ENCODE measurements at regions not wholly inside any gene's neighbourhood (a gene's known extent, or its start where the extent isn't known, plus 50 kb on each side); places are given as distances from the start of the nearest gene placed in this dataset.

DNA sequence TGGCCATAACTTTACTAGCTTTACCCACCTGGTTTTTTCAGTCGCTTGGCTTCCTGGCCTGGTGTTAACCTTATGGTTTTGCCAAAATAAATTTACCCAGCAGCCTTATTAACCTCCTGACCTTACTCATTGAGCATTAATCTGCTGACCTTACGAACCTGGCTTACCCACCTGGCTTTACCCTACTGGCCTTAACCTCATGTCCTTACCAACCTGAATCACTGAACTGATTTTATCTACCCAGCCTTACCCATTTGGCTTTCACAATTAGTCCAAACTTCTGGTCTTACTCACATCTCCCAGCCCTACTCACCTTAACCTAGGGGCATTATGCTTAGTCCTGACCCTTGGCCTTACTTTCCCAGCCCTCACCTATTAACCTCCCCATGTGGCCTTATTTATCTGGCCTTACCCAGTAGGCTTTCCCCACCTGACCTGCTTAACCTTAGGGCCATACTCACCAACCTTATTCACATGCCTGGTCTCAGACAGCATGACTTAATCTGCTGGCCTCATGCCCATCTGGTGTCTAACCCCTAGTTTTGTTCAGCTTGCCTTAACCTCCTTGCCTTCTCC, 93.4 kb downstream of the IL12A start:
- DNase-seq (ENCODE audit: low spot score) (no peak), FAIRE-seq (no peak), ATAC-seq (no peak)
- no peaks in the 10 kb centered on the region for H4K20me1 ChIP-seq (ENCODE audit: insufficient read depth, low read length)
- no peak overlapping the region for H2AFZ ChIP-seq (ENCODE audit: low read length)
- no peaks in the 10 kb centered on the region; a peak in 1 of 5 replicates for H3K27me3 ChIP-seq (ENCODE audit: control insufficient read depth in 1 of 2, insufficient read depth in 2 of 2, low read length in 2 of 2)
- no peak overlapping the region for H3K27ac ChIP-seq (ENCODE audit: extremely low read length, insufficient read depth, low read length)
- no TSS peak for BruUV-seq (replicated peaks)
- ChIA-PET CTCF (ENCODE audit: low intra/inter-chr PET ratio, low total read pairs) (no interaction called here), POLR2A (no interaction called here)
- H3K4me3 ChIP-seq (replicated peaks in 1 of 3; ENCODE audit: insufficient read depth in 1 of 3, low read depth in 2 of 3, low read length in 3 of 3), result no peak overlapping the region
- intact Hi-C loops (cut with micrococcal nuclease; ENCODE audit: unreplicated experiment), result no loop called here
- H3K4me1 ChIP-seq (ENCODE audit: insufficient read depth, low read length), result peaks cover 13% of the 10 kb centered on the region
- 62% methylated on average over 2 of the region's 2 CpGs for WGBS (ENCODE audit: low lambda C conversion rate)
- in situ Hi-C loops (cut with HindIII; ENCODE audit: extremely low pct_ligation_motif_present, low pct_unique_long_range_greater_than_20kb), result no loop called here
- H3K9ac ChIP-seq (ENCODE audit: insufficient read depth, low read depth, low read length), result no peak overlapping the region
- no peaks in the 10 kb centered on the region for H3K36me3 ChIP-seq (replicated peaks in 1 of 2; ENCODE audit: control insufficient read depth in 1 of 2, insufficient read depth in 2 of 2, low read length in 2 of 2)
- H3K9me3 ChIP-seq (ENCODE audit: low read length), result no peaks in the 10 kb centered on the region
- H3K79me2 ChIP-seq (ENCODE audit: insufficient read depth, low read length), result no peaks in the 10 kb centered on the region
- no peak overlapping the region for H3K4me2 ChIP-seq (ENCODE audit: low read depth, low read length)
- TF ChIP-seq KLF11 (CRISPR knock-in tag; IDR thresholded peaks at IDR 0.05), result no peak
- TF ChIP-seq SMAD1 (CRISPR knock-in tag; IDR thresholded peaks at IDR 0.05; ENCODE audit: borderline replicate concordance, low read depth), result no peak
- TF ChIP-seq PHF8 (CRISPR knock-in tag; IDR thresholded peaks at IDR 0.05), result no peak
- TF ChIP-seq E2F5 (CRISPR knock-in tag; conservative IDR thresholded peaks at IDR 0.05), result no peak
- TF ChIP-seq MED13 (CRISPR knock-in tag; IDR thresholded peaks at IDR 0.05), result no peak
- TF ChIP-seq, protein P1, sequence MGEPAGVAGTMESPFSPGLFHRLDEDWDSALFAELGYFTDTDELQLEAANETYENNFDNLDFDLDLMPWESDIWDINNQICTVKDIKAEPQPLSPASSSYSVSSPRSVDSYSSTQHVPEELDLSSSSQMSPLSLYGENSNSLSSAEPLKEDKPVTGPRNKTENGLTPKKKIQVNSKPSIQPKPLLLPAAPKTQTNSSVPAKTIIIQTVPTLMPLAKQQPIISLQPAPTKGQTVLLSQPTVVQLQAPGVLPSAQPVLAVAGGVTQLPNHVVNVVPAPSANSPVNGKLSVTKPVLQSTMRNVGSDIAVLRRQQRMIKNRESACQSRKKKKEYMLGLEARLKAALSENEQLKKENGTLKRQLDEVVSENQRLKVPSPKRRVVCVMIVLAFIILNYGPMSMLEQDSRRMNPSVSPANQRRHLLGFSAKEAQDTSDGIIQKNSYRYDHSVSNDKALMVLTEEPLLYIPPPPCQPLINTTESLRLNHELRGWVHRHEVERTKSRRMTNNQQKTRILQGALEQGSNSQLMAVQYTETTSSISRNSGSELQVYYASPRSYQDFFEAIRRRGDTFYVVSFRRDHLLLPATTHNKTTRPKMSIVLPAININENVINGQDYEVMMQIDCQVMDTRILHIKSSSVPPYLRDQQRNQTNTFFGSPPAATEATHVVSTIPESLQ (CRISPR knock-in tag; conservative IDR thresholded peaks at IDR 0.05), result no peak
- no peak for TF ChIP-seq ZNF841 (CRISPR knock-in tag; IDR thresholded peaks at IDR 0.05; ENCODE audit: borderline replicate concordance)
- TF ChIP-seq YEATS4 (CRISPR knock-in tag; IDR thresholded peaks at IDR 0.05; ENCODE audit: borderline replicate concordance), result no peak
- TF ChIP-seq ZNF318 (CRISPR knock-in tag; IDR thresholded peaks at IDR 0.05), result no peak
- TF ChIP-seq ZNF143 (CRISPR knock-in tag; IDR thresholded peaks at IDR 0.05), result no peak
- no peak for TF ChIP-seq KDM5B (CRISPR knock-in tag; IDR thresholded peaks at IDR 0.05; ENCODE audit: borderline replicate concordance)
- no peak for TF ChIP-seq PREB (CRISPR knock-in tag; IDR thresholded peaks at IDR 0.05)
- no peak for TF ChIP-seq TEAD3 (CRISPR knock-in tag; optimal IDR thresholded peaks at IDR 0.05; ENCODE audit: borderline replicate concordance)
- no peak for TF ChIP-seq TMF1 (CRISPR knock-in tag; IDR thresholded peaks at IDR 0.05; ENCODE audit: low read depth)
